OCI-LY3 (cell line): ENCODE measurements at regions not wholly inside any gene's neighbourhood (a gene's known extent, or its start where the extent isn't known, plus 50 kb on each side); places are given as distances from the start of the nearest gene placed in this dataset.

Experiments
- H2AFZ ChIP-seq: fragments of 200-600, 300-600 bp; shearing (Covaris generic); 2 replicates; pipeline ENCODE4 v1.6.0; 2014; ENCODE audit warnings: antibody characterized with exemption, low read depth, low read length
- H3K27ac ChIP-seq: fragments of 200-600, 300-600 bp; sonication (generic); 2 replicates; pipeline ENCODE4 v1.5.1; 2014; ENCODE audit warnings: mild to moderate bottlenecking, low read length, moderate library complexity, mixed read lengths
- H3K27me3 ChIP-seq: fragments of 200-600, 300-600 bp; sonication (generic); 2 replicates; pipeline ENCODE4 v1.6.1; 2014; ENCODE audit warnings: low read depth, low read length, mixed read lengths
- H3K36me3 ChIP-seq: fragments of 200-600, 300-600 bp; sonication (generic); replicated peaks from 2 replicates; pipeline ENCODE3; 2014; ENCODE audit warnings: low read depth, low read length, mixed read lengths
- H3K4me1 ChIP-seq: fragments of 300-600, 200-600 bp; sonication (generic); 2 replicates; pipeline ENCODE4 v1.6.1; 2014; ENCODE audit warnings: low read length, mixed read lengths
- H3K4me2 ChIP-seq: fragments of 200-600, 300-600 bp; sonication (generic); 2 replicates; pipeline ENCODE4 v1.6.1; 2014; ENCODE audit warnings: low read length, mixed read lengths
- H3K4me3 ChIP-seq: fragments of 300-600, 200-600 bp; sonication (generic); 2 replicates; pipeline ENCODE4 v1.5.1; 2014; ENCODE audit warnings: antibody characterized with exemption, mild to moderate bottlenecking, low read length, moderate library complexity
- H3K79me2 ChIP-seq: fragments of 300-600, 200-600 bp; shearing (Covaris generic); 2 replicates; pipeline ENCODE4 v1.6.1; 2014; ENCODE audit warnings: mild to moderate bottlenecking, low read length, mixed read lengths
- H3K9ac ChIP-seq: fragments of 300-600, 200-600 bp; shearing (Covaris generic); 2 replicates; pipeline ENCODE4 v1.6.0; 2014; ENCODE audit warnings: mild to moderate bottlenecking, low read length, moderate library complexity
- H3K9me3 ChIP-seq: fragments of 200-600, 300-600 bp; shearing (Covaris generic); 2 replicates; pipeline ENCODE4 v1.6.1; 2014; ENCODE audit warnings: low read length, mixed read lengths; ENCODE audit not compliant: insufficient read depth
- H4K20me1 ChIP-seq: fragments of 200-600, 300-600 bp; sonication (generic); 2 replicates; pipeline ENCODE4 v1.6.1; 2016; ENCODE audit warnings: low read length, mixed read lengths; ENCODE audit not compliant: insufficient read depth
- EZH2phosphoT487 ChIP-seq: fragments of 200-600 bp; shearing (Covaris generic); IDR thresholded peaks from 2 replicates; pipeline ENCODE4 v1.6.1; 2018; ENCODE audit warnings: antibody characterized with exemption, mixed run types, low read depth
- TF ChIP-seq, protein P1 (sequence below): fragments of 200-600, 300-600 bp; sonication (generic); IDR thresholded peaks from 2 replicates; pipeline ENCODE4 v1.5.1; 2014; ENCODE audit warnings: antibody characterized with exemption, low read length, low read depth

DNA sequence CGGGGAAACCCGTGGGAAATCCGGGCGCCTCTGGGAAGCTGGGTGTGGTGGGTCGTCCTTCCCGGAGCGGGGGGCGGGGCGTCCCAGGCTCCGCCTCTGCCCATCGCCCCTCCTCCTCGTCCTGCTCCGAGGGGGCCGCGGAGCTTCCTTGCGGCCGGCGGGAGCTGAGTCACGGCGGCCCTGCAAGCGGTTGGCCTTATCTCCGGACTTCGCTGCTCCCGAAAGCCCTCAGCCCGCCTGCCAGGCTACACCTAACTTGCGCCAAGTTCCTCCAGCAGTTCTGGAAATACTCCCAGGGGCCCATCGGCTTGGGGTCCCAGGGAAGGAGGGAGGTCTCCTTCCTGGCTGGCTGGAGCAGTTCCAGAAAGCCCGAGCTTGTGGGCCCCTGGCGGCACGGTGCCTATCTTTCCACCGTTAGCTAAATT is 54.1 kb upstream of the CDKN2AIPNL start:
- peak overlapping the region; percentile 53 for H3K27ac ChIP-seq
- peak overlapping the region; percentile 90 for H3K9ac ChIP-seq
- TF ChIP-seq, protein P1, sequence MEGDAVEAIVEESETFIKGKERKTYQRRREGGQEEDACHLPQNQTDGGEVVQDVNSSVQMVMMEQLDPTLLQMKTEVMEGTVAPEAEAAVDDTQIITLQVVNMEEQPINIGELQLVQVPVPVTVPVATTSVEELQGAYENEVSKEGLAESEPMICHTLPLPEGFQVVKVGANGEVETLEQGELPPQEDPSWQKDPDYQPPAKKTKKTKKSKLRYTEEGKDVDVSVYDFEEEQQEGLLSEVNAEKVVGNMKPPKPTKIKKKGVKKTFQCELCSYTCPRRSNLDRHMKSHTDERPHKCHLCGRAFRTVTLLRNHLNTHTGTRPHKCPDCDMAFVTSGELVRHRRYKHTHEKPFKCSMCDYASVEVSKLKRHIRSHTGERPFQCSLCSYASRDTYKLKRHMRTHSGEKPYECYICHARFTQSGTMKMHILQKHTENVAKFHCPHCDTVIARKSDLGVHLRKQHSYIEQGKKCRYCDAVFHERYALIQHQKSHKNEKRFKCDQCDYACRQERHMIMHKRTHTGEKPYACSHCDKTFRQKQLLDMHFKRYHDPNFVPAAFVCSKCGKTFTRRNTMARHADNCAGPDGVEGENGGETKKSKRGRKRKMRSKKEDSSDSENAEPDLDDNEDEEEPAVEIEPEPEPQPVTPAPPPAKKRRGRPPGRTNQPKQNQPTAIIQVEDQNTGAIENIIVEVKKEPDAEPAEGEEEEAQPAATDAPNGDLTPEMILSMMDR = no peak
- TF ChIP-seq EZH2phosphoT487 = no peak
- peak overlapping the region; percentile 98 for H3K4me2 ChIP-seq
- H3K9me3 ChIP-seq = no peaks in the 10 kb centered on the region
- H3K27me3 ChIP-seq = no peaks in the 10 kb centered on the region
- H3K4me3 ChIP-seq = peak overlapping the region; percentile 96
- H4K20me1 ChIP-seq = no peaks in the 10 kb centered on the region
- H2AFZ ChIP-seq = peak overlapping the region; percentile 90
- H3K4me1 ChIP-seq = peaks cover 15% of the 10 kb centered on the region
- no peaks in the 10 kb centered on the region for H3K79me2 ChIP-seq
- H3K36me3 ChIP-seq = no peaks in the 10 kb centered on the region

DNA sequence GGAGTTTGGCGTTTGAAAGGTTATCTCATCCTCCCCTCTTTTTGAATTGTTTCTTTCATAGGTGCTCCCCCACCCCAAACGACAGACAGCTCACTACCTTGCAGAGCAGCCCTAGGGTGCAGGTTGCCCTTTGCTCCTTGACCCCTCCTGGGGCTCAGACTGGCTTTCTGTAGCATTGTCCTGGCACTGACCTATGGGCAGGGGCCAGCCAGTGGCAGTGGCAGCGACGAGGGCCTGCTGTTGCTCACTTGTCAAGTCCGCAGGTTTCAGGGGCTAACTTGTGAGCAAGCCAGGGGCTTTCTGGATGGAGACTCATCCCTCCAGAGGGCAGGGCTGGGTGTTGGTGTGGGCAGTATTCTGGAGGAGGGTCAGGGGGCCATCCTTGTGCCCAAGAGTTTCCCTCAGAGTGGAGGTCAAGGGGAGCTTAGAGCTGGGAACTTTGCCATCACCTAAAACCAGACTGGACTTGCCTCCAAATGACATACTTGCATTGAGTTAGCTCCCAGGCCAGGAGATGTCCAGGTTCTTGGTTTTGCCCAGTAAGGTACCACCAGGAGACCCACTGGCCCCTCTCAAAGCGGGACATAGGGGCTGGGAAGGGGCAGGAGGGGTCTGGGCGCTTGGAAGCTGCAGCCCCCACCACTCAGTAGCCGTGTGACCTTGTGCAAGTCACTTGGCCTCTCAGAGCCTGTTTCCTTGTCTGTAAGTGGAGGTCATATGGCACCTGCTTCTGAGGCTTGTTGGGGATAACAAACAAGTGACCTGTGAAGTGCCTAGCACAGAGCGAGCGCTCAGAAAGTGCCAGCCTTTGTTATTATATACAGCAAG is 53.5 kb upstream of the CDKN2AIPNL start:
- H3K4me1 ChIP-seq = peaks cover 15% of the 10 kb centered on the region
- H3K4me2 ChIP-seq = peak overlapping the region; percentile 98
- H2AFZ ChIP-seq = peak overlapping the region; percentile 77
- TF ChIP-seq EZH2phosphoT487 = no peak
- TF ChIP-seq, protein P1 = no peak
- no peaks in the 10 kb centered on the region for H3K9me3 ChIP-seq
- no peaks in the 10 kb centered on the region for H4K20me1 ChIP-seq
- H3K36me3 ChIP-seq = no peaks in the 10 kb centered on the region
- peak overlapping the region; percentile 90 for H3K9ac ChIP-seq
- H3K27ac ChIP-seq = 0 out of 2 replicates have a peak overlapping the region, but pooled peaks have one; percentile 33
- H3K79me2 ChIP-seq = no peaks in the 10 kb centered on the region
- peak overlapping the region; percentile 96 for H3K4me3 ChIP-seq
- H3K27me3 ChIP-seq = no peaks in the 10 kb centered on the region

DNA sequence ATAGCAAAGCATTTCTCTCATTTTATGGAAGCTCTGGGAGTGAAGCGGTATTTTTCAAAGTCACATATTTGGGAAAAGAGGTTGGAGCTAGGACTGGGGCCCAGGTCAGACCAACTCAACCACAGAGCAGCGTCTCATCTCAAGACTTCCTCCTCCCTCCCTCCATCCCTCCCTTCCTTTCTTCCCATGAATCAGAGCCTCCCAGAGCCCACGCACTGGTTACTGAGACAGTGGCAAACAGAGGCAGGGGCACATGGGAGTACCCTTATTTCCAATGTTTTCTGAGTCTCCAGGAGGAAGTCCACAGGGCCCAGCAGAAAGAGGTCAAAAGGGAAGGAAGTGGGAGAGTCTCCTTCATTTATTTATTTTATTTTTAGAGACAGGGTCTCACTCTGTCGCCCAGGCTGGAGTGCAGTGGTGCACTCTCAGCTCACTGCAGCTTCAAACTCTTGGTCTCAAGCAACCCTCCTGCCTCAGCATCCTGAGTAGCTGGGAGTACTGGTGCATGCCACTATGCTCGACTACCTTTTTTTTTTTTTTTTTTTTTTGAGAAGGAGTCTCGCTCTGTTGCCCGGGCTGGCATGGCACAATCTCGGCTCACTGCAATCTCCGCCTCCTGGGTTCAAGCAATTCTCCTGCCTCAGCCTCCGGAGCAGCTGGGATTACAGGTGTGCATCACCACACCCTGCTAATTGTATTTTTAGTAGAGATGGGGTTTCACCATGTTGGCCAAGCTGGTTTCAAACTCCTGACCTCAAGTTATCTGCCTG is 52.5 kb upstream of the CDKN2AIPNL start:
- peaks cover 15% of the 10 kb centered on the region for H3K4me1 ChIP-seq
- no peaks in the 10 kb centered on the region for H4K20me1 ChIP-seq
- H3K36me3 ChIP-seq = no peaks in the 10 kb centered on the region
- H3K79me2 ChIP-seq = no peaks in the 10 kb centered on the region
- H3K4me3 ChIP-seq = no peak overlapping the region
- H3K4me2 ChIP-seq = no peak overlapping the region
- H3K9ac ChIP-seq = no peak overlapping the region
- no peak overlapping the region for H3K27ac ChIP-seq
- no peak for TF ChIP-seq EZH2phosphoT487
- TF ChIP-seq, protein P1 = no peak
- H2AFZ ChIP-seq = no peak overlapping the region
- H3K9me3 ChIP-seq = no peaks in the 10 kb centered on the region
- no peaks in the 10 kb centered on the region for H3K27me3 ChIP-seq

DNA sequence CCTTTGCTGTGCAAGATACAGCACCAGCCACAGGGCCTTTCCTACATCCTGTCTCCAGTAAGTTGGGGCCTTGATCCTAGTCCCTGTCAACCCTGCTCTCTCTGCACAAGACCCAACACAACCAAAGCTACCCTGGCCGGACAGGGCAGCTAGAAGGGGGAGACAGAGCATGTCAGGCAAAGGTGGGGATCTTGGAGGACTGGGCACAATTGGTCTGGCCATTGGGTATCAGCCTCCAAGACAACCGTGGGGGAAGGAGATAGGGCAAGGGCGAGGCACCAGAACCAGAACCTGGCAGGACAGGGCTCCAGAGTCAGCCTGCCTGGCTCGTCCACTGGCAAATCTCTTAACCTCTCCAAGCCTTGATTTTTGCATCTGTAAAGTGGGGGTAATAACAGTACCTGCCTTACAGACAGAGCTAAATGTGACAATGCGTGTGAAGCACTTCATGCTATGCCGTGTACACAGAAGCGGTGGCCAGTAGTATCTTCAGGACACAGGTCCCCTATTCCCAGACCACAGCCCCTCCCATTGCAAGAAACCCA is 51.6 kb upstream of the CDKN2AIPNL start:
- H3K27ac ChIP-seq = no peak overlapping the region
- no peak for TF ChIP-seq EZH2phosphoT487
- peaks cover 15% of the 10 kb centered on the region for H3K4me1 ChIP-seq
- no peaks in the 10 kb centered on the region for H3K27me3 ChIP-seq
- no peak overlapping the region for H3K4me2 ChIP-seq
- H2AFZ ChIP-seq = no peak overlapping the region
- H3K36me3 ChIP-seq = no peaks in the 10 kb centered on the region
- H4K20me1 ChIP-seq = no peaks in the 10 kb centered on the region
- H3K79me2 ChIP-seq = no peaks in the 10 kb centered on the region
- no peak overlapping the region for H3K9ac ChIP-seq
- H3K4me3 ChIP-seq = no peak overlapping the region
- H3K9me3 ChIP-seq = no peaks in the 10 kb centered on the region
